GM21723 (cell line): ENCODE measurements at regions not wholly inside any gene's neighbourhood (a gene's known extent, or its start where the extent isn't known, plus 50 kb on each side); places are given as distances from the start of the nearest gene placed in this dataset.

Experiments
- ATAC-seq: cut with Tn5 transposase; IDR thresholded peaks from one replicate; pipeline ENCODE4 v1.9.1; 2021; ENCODE audit warnings: mild to moderate bottlenecking, moderate library complexity; ENCODE audit not compliant: unreplicated experiment

- ATAC-seq = no peak
Observed at GRCh38 chr10:83352588-83352987, 786.7 kb upstream of the GHITM start.

GRCh38 chr10:83354456-83354855 is 784.9 kb upstream of the GHITM start:
- no peak for ATAC-seq

- no peak for ATAC-seq
Observed at GRCh38 chr10:83357004-83357403, 782.3 kb upstream of the GHITM start.

GRCh38 chr10:83357627-83358026 is 781.7 kb upstream of the GHITM start:
- ATAC-seq = no peak

GRCh38 chr10:83367036-83367435 is 772.3 kb upstream of the GHITM start:
- ATAC-seq = no peak

GRCh38 chr10:83371696-83372490 is 767.4 kb upstream of the GHITM start:
- ATAC-seq = no peak

- ATAC-seq = no peak
Observed at GRCh38 chr10:83372646-83373045, 766.7 kb upstream of the GHITM start.

- no peak for ATAC-seq
Observed at GRCh38 chr10:83373671-83374070, 765.6 kb upstream of the GHITM start.

GRCh38 chr10:83374741-83375140 is 764.6 kb upstream of the GHITM start:
- ATAC-seq = no peak

GRCh38 chr10:83375274-83375673 is 764.0 kb upstream of the GHITM start:
- ATAC-seq = no peak

- ATAC-seq = no peak
Observed at GRCh38 chr10:83397806-83398205, 741.5 kb upstream of the GHITM start.

- no peak for ATAC-seq
Observed at GRCh38 chr10:83410570-83410969, 728.7 kb upstream of the GHITM start.

- no peak for ATAC-seq
Observed at GRCh38 chr10:83425306-83425705, 714.0 kb upstream of the GHITM start.

GRCh38 chr10:83427101-83427500 is 712.2 kb upstream of the GHITM start:
- ATAC-seq = no peak

- no peak for ATAC-seq
Observed at GRCh38 chr10:83432261-83433045, 706.9 kb upstream of the GHITM start.

GRCh38 chr10:83433705-83434104 is 705.6 kb upstream of the GHITM start:
- no peak for ATAC-seq

- no peak for ATAC-seq
Observed at GRCh38 chr10:83448013-83448412, 691.3 kb upstream of the GHITM start.

- no peak for ATAC-seq
Observed at GRCh38 chr10:83458611-83459010, 680.7 kb upstream of the GHITM start.

- ATAC-seq = no peak
Observed at GRCh38 chr10:83459124-83459523, 680.2 kb upstream of the GHITM start.

GRCh38 chr10:83469728-83470331 is 669.5 kb upstream of the GHITM start:
- no peak for ATAC-seq

- no peak for ATAC-seq
Observed at GRCh38 chr10:83476211-83476610, 663.1 kb upstream of the GHITM start.

GRCh38 chr10:83489161-83489560 is 650.1 kb upstream of the GHITM start:
- no peak for ATAC-seq
